ENCODE measurements at regions not wholly inside any gene's neighbourhood (a gene's known extent, or its start where the extent isn't known, plus 50 kb on each side); places are given as distances from the start of the nearest gene placed in this dataset.

DNA sequence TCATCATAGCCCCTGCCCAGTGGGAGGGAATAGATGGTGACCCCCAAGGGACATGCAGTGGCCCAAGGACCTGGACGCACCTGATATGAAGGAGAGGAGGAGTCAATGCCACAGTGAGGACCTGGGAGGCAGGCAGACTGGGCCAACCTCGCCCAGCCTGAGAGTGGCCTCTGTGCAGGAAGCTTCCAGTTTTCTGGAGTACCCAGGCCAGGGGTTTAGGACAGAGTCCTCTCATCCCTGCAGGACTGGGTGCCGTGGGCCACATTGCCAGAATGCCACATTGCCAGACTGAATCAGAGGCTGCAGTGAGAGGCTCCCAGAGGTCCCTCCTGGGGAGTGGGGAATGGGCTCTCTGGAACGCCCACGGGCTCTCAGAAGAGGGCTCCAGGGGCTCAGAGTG, 82.9 kb upstream of the VSTM2B start:
- peaks cover 4% of the 10 kb centered on the region for H3K9me3 ChIP-seq (ENCODE audit: control insufficient read depth, low read depth, low read length)
- H2AFZ ChIP-seq (ENCODE audit: control insufficient read depth, low read length): no peak overlapping the region
- H3K9ac ChIP-seq (ENCODE audit: control insufficient read depth, extremely low read depth, insufficient read depth, low read length): no peak overlapping the region
- no peaks in the 10 kb centered on the region for H3K4me1 ChIP-seq (ENCODE audit: control insufficient read depth, extremely low read depth, insufficient read depth, low read length)
- H3K27me3 ChIP-seq (ENCODE audit: control insufficient read depth, extremely low read depth, insufficient read depth, low read length): no peaks in the 10 kb centered on the region
- no peak for FAIRE-seq
- dilution Hi-C loops (cut with MboI; ENCODE audit: extremely low pct_ligation_motif_present, low sequenced_read_pairs): no loop called here
- H3K4me2 ChIP-seq (ENCODE audit: control insufficient read depth, extremely low read depth, insufficient read depth, low read depth, low read length): no peak overlapping the region
- no peaks in the 10 kb centered on the region for H3K79me2 ChIP-seq (ENCODE audit: control insufficient read depth, insufficient read depth, low read length)
- H3K4me3 ChIP-seq (ENCODE audit: control insufficient read depth in 2 of 3, extremely low read depth in 1 of 3, insufficient read depth in 2 of 3, low read depth in 1 of 3, low read length in 3 of 3): no peak overlapping the region
- TF ChIP-seq EZH2 (IDR thresholded peaks at IDR 0.05; ENCODE audit: low read length): no peak
- TF ChIP-seq, protein P1, sequence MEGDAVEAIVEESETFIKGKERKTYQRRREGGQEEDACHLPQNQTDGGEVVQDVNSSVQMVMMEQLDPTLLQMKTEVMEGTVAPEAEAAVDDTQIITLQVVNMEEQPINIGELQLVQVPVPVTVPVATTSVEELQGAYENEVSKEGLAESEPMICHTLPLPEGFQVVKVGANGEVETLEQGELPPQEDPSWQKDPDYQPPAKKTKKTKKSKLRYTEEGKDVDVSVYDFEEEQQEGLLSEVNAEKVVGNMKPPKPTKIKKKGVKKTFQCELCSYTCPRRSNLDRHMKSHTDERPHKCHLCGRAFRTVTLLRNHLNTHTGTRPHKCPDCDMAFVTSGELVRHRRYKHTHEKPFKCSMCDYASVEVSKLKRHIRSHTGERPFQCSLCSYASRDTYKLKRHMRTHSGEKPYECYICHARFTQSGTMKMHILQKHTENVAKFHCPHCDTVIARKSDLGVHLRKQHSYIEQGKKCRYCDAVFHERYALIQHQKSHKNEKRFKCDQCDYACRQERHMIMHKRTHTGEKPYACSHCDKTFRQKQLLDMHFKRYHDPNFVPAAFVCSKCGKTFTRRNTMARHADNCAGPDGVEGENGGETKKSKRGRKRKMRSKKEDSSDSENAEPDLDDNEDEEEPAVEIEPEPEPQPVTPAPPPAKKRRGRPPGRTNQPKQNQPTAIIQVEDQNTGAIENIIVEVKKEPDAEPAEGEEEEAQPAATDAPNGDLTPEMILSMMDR (optimal IDR thresholded peaks at IDR 0.05 in 1 of 3, IDR thresholded peaks at IDR 0.05 in 1 of 3, conservative IDR thresholded peaks at IDR 0.05 in 1 of 3; ENCODE audit: extremely low read depth in 1 of 3, insufficient read depth in 2 of 3, low read length in 3 of 3): no peak
- DNase-seq (ENCODE audit: low read depth, low spot score): no peak
- H4K20me1 ChIP-seq (ENCODE audit: control insufficient read depth, extremely low read depth, insufficient read depth, low read length): no peaks in the 10 kb centered on the region
- H3K27ac ChIP-seq (ENCODE audit: control insufficient read depth, insufficient read depth, low read length): no peak overlapping the region
- no peaks in the 10 kb centered on the region for H3K36me3 ChIP-seq (ENCODE audit: control insufficient read depth in 2 of 2, extremely low read depth in 1 of 2, insufficient read depth in 2 of 2, low read length in 2 of 2)
- H3K9me1 ChIP-seq (ENCODE audit: control insufficient read depth, extremely low read depth, insufficient read depth, low read length): no peaks in the 10 kb centered on the region

DNA sequence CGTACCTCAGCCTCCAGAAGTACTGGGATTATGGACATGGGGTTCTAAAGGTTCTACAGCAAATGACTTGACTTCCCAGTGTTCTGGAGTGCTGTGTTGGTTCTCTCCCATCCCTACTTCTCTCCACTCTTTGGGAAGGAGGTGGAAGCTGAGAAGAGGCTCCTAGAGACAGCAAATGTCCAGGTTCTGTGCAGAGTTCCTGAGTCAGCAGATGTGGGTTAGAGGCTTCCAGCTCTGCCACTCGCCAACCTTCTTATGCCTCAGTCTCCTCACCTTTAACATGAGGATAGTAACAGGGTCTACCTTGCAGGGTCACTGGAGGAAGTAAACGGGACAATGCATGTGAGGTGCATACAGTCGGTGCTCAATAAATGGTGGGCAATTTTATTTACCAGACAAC, 80.5 kb upstream of the VSTM2B start:
- H3K27me3 ChIP-seq (ENCODE audit: control insufficient read depth, extremely low read depth, insufficient read depth, low read length): no peaks in the 10 kb centered on the region
- dilution Hi-C loops (cut with MboI; ENCODE audit: extremely low pct_ligation_motif_present, low sequenced_read_pairs): no loop called here
- no peak overlapping the region for H2AFZ ChIP-seq (ENCODE audit: control insufficient read depth, low read length)
- no peak overlapping the region for H3K4me2 ChIP-seq (ENCODE audit: control insufficient read depth, extremely low read depth, insufficient read depth, low read depth, low read length)
- no peaks in the 10 kb centered on the region for H3K79me2 ChIP-seq (ENCODE audit: control insufficient read depth, insufficient read depth, low read length)
- DNase-seq (ENCODE audit: low read depth, low spot score): no peak
- H3K36me3 ChIP-seq (ENCODE audit: control insufficient read depth in 2 of 2, extremely low read depth in 1 of 2, insufficient read depth in 2 of 2, low read length in 2 of 2): no peaks in the 10 kb centered on the region
- peaks cover 2% of the 10 kb centered on the region for H3K9me3 ChIP-seq (ENCODE audit: control insufficient read depth, low read depth, low read length)
- no peak for TF ChIP-seq EZH2 (IDR thresholded peaks at IDR 0.05; ENCODE audit: low read length)
- TF ChIP-seq, protein P1 (optimal IDR thresholded peaks at IDR 0.05 in 1 of 3, IDR thresholded peaks at IDR 0.05 in 1 of 3, conservative IDR thresholded peaks at IDR 0.05 in 1 of 3; ENCODE audit: extremely low read depth in 1 of 3, insufficient read depth in 2 of 3, low read length in 3 of 3): no peak
- no peak overlapping the region for H3K27ac ChIP-seq (ENCODE audit: control insufficient read depth, insufficient read depth, low read length)
- FAIRE-seq: no peak
- H4K20me1 ChIP-seq (ENCODE audit: control insufficient read depth, extremely low read depth, insufficient read depth, low read length): no peaks in the 10 kb centered on the region
- H3K4me1 ChIP-seq (ENCODE audit: control insufficient read depth, extremely low read depth, insufficient read depth, low read length): no peaks in the 10 kb centered on the region
- no peaks in the 10 kb centered on the region for H3K9me1 ChIP-seq (ENCODE audit: control insufficient read depth, extremely low read depth, insufficient read depth, low read length)
- H3K9ac ChIP-seq (ENCODE audit: control insufficient read depth, extremely low read depth, insufficient read depth, low read length): no peak overlapping the region
- no peak overlapping the region for H3K4me3 ChIP-seq (ENCODE audit: control insufficient read depth in 2 of 3, extremely low read depth in 1 of 3, insufficient read depth in 2 of 3, low read depth in 1 of 3, low read length in 3 of 3)

Measured in keratinocyte (primary cell).